Hematopoietic multipotent progenitor cell (in vitro differentiated cells): ENCODE measurements at regions not wholly inside any gene's neighbourhood (a gene's known extent, or its start where the extent isn't known, plus 50 kb on each side); places are given as distances from the start of the nearest gene placed in this dataset.
"Not testable (repeated sequence)": the region's sequence is repeated elsewhere in the genome, so short reads cannot be mapped to it uniquely, and the experiment has no call there.

ENCODE experiments used
- DNase-seq, 3 donors: peaks; one replicate each; pipeline ENCODE4 v3.0.0-alpha.2; 2011 to 2015; ENCODE audit warnings: low read depth in 2 of 3, low spot score in 2 of 3

- no peak for DNase-seq
Measured at GRCh38 chr3:104165866-104166265, 1200.8 kb upstream of the ALCAM start.

- DNase-seq = no peak
Measured at GRCh38 chr3:104168386-104168785, 1198.3 kb upstream of the ALCAM start.

GRCh38 chr3:104175696-104176095, 1191.0 kb upstream of the ALCAM start:
- DNase-seq = no peak

- DNase-seq = no peak
Measured at GRCh38 chr3:104176706-104177105, 1190.0 kb upstream of the ALCAM start.

- DNase-seq = no peak
Measured at GRCh38 chr3:104178680-104179079, 1188.0 kb upstream of the ALCAM start.

GRCh38 chr3:104180906-104181305, 1185.8 kb upstream of the ALCAM start:
- DNase-seq = no peak

- DNase-seq = no peak
Measured at GRCh38 chr3:104190681-104191080, 1176.0 kb upstream of the ALCAM start.

GRCh38 chr3:104198131-104198530, 1168.6 kb upstream of the ALCAM start:
- DNase-seq = peak in 1 of 3 donors; percentile 38

- no peak for DNase-seq
Measured at GRCh38 chr3:104206925-104207324, 1159.8 kb upstream of the ALCAM start.

- no peak for DNase-seq
Measured at GRCh38 chr3:104214277-104214676, 1152.4 kb upstream of the ALCAM start.

- no peak for DNase-seq
Measured at GRCh38 chr3:104214937-104215336, 1151.8 kb upstream of the ALCAM start.

- DNase-seq = not testable (repeated sequence)
Measured at GRCh38 chr3:104219046-104219445, 1147.7 kb upstream of the ALCAM start.

GRCh38 chr3:104234442-104235194, 1132.1 kb upstream of the ALCAM start:
- DNase-seq = no peak

- no peak for DNase-seq
Measured at GRCh38 chr3:104244680-104245220, 1122.0 kb upstream of the ALCAM start.

- DNase-seq = no peak
Measured at GRCh38 chr3:104245261-104245660, 1121.4 kb upstream of the ALCAM start.

- no peak for DNase-seq
Measured at GRCh38 chr3:104245981-104246380, 1120.7 kb upstream of the ALCAM start.

GRCh38 chr3:104257486-104257885, 1109.2 kb upstream of the ALCAM start:
- no peak for DNase-seq

GRCh38 chr3:104263477-104263876, 1103.2 kb upstream of the ALCAM start:
- DNase-seq = no peak

GRCh38 chr3:104266219-104266618, 1100.5 kb upstream of the ALCAM start:
- not testable (repeated sequence) for DNase-seq

GRCh38 chr3:104269771-104270170, 1096.9 kb upstream of the ALCAM start:
- no peak for DNase-seq

GRCh38 chr3:104273046-104273649, 1093.6 kb upstream of the ALCAM start:
- no peak for DNase-seq

GRCh38 chr3:104275199-104275598, 1091.5 kb upstream of the ALCAM start:
- no peak for DNase-seq
